ENCODE measurements at regions not wholly inside any gene's neighbourhood (a gene's known extent, or its start where the extent isn't known, plus 50 kb on each side); places are given as distances from the start of the nearest gene placed in this dataset.
A peak's percentile ranks its signal among the peaks of the same experiment; 100 is the strongest.

- no peaks in the 10 kb centered on the region for H3K9me3 ChIP-seq
- no peak overlapping the region for H3K4me3 ChIP-seq
- H3K27ac ChIP-seq: no peak overlapping the region
- intact Hi-C loops (cut with DNase I): no loop called here
- H3K36me3 ChIP-seq: no peaks in the 10 kb centered on the region
- H3K27me3 ChIP-seq: no peaks in the 10 kb centered on the region
- WGBS, 2 donors: 10% methylated on average over 2 of the region's 2 CpGs
- H3K4me1 ChIP-seq: peaks cover 0 to 13% (median 0%) of the 10 kb centered on the region in 4 donors
- TF ChIP-seq POLR2A (IDR thresholded peaks at IDR 0.05): no peak
- TF ChIP-seq POLR2AphosphoS5 (IDR thresholded peaks at IDR 0.05): peak in 1 of 4 donors; percentile 39
- no peak for TF ChIP-seq CTCF (IDR thresholded peaks at IDR 0.05)
- no peak for TF ChIP-seq EP300 (IDR thresholded peaks at IDR 0.05)
- DNase-seq: no peak
These were observed 159.5 kb upstream of the AGR3 start for GRCh38 chr7:17041324-17041723.

GRCh38 chr7:17042211-17042610 lies 160.4 kb upstream of the AGR3 start:
- no peaks in the 10 kb centered on the region for H3K36me3 ChIP-seq
- 78 to 92% methylated on average over 2 of the region's 2 CpGs for WGBS, 2 donors
- TF ChIP-seq POLR2AphosphoS5 (IDR thresholded peaks at IDR 0.05) (no peak), EP300 (IDR thresholded peaks at IDR 0.05) (no peak), CTCF (IDR thresholded peaks at IDR 0.05) (no peak), POLR2A (IDR thresholded peaks at IDR 0.05) (no peak)
- H3K9me3 ChIP-seq: no peaks in the 10 kb centered on the region
- H3K4me1 ChIP-seq: peaks cover 0 to 13% (median 0%) of the 10 kb centered on the region in 4 donors
- H3K27ac ChIP-seq: no peak overlapping the region
- DNase-seq: no peak
- intact Hi-C loops (cut with DNase I): no loop called here
- no peak overlapping the region for H3K4me3 ChIP-seq
- H3K27me3 ChIP-seq: no peaks in the 10 kb centered on the region

GRCh38 chr7:17043012-17043877 lies 161.5 kb upstream of the AGR3 start:
- Histone ChIP-seq H3K4me3 (no peak overlapping the region), H3K36me3 (no peaks in the 10 kb centered on the region), H3K27ac (no peak overlapping the region), H3K4me1 (peaks cover 0 to 13% (median 0%) of the 10 kb centered on the region in 4 donors), H3K27me3 (no peaks in the 10 kb centered on the region), H3K9me3 (no peaks in the 10 kb centered on the region)
- WGBS, 2 donors: 50 to 59% methylated on average over 3 of the region's 3 CpGs
- TF ChIP-seq CTCF (IDR thresholded peaks at IDR 0.05) (no peak), POLR2A (IDR thresholded peaks at IDR 0.05) (no peak), POLR2AphosphoS5 (IDR thresholded peaks at IDR 0.05) (no peak), EP300 (IDR thresholded peaks at IDR 0.05) (no peak)
- DNase-seq: no peak
- intact Hi-C loops (cut with DNase I): no loop called here

- Histone ChIP-seq H3K27ac (no peak overlapping the region), H3K27me3 (no peaks in the 10 kb centered on the region), H3K4me3 (no peak overlapping the region), H3K4me1 (peaks cover 0 to 13% (median 0%) of the 10 kb centered on the region in 4 donors), H3K9me3 (no peaks in the 10 kb centered on the region), H3K36me3 (no peaks in the 10 kb centered on the region)
- 95 to 96% methylated on average over 2 of the region's 2 CpGs for WGBS, 2 donors
- intact Hi-C loops (cut with DNase I): no loop called here
- TF ChIP-seq POLR2A (IDR thresholded peaks at IDR 0.05): no peak
- TF ChIP-seq EP300 (IDR thresholded peaks at IDR 0.05): no peak
- no peak for TF ChIP-seq POLR2AphosphoS5 (IDR thresholded peaks at IDR 0.05)
- TF ChIP-seq CTCF (IDR thresholded peaks at IDR 0.05): no peak
- no peak for DNase-seq
These were observed 162.6 kb upstream of the AGR3 start for GRCh38 chr7:17044396-17044795.

Measured in sigmoid colon (tissue), 6 donors.